ENCODE measurements at regions not wholly inside any gene's neighbourhood (a gene's known extent, or its start where the extent isn't known, plus 50 kb on each side); places are given as distances from the start of the nearest gene placed in this dataset.

- Histone ChIP-seq H3K27me3 (ENCODE audit: insufficient read depth, low read length) (no peaks in the 10 kb centered on the region), H3K36me3 (ENCODE audit: insufficient read depth, low read length) (no peaks in the 10 kb centered on the region), H3K4me2 (ENCODE audit: low read length) (no peak overlapping the region), H2AFZ (ENCODE audit: low read length) (no peak overlapping the region), H3K79me2 (ENCODE audit: insufficient read depth, low read length) (no peaks in the 10 kb centered on the region), H4K20me1 (ENCODE audit: insufficient read depth, low read length) (no peaks in the 10 kb centered on the region), H3F3A (ENCODE audit: insufficient read depth, low read length) (no peaks in the 10 kb centered on the region), H3K9ac (ENCODE audit: low read length) (no peak overlapping the region), H3K9me3 (ENCODE audit: low read length) (no peaks in the 10 kb centered on the region), H3K4me3 (ENCODE audit: low read depth, low read length, poor library complexity, severe bottlenecking) (no peak overlapping the region), H3K9me2 (ENCODE audit: low read depth, low read length) (no peaks in the 10 kb centered on the region), H3K27ac (ENCODE audit: low read depth, low read length, poor library complexity, severe bottlenecking) (no peak overlapping the region), H3K4me1 (ENCODE audit: insufficient read depth, low read length, severe bottlenecking) (peaks cover 11% of the 10 kb centered on the region)
- TF ChIP-seq CTCF (IDR thresholded peaks at IDR 0.05; ENCODE audit: low read length) = no peak
- no peak for TF ChIP-seq EZH2 (IDR thresholded peaks at IDR 0.05; ENCODE audit: borderline replicate concordance, low read length)
Measured at GRCh38 chr2:47295981-47296635, 73.0 kb upstream of the EPCAM start.

DNA sequence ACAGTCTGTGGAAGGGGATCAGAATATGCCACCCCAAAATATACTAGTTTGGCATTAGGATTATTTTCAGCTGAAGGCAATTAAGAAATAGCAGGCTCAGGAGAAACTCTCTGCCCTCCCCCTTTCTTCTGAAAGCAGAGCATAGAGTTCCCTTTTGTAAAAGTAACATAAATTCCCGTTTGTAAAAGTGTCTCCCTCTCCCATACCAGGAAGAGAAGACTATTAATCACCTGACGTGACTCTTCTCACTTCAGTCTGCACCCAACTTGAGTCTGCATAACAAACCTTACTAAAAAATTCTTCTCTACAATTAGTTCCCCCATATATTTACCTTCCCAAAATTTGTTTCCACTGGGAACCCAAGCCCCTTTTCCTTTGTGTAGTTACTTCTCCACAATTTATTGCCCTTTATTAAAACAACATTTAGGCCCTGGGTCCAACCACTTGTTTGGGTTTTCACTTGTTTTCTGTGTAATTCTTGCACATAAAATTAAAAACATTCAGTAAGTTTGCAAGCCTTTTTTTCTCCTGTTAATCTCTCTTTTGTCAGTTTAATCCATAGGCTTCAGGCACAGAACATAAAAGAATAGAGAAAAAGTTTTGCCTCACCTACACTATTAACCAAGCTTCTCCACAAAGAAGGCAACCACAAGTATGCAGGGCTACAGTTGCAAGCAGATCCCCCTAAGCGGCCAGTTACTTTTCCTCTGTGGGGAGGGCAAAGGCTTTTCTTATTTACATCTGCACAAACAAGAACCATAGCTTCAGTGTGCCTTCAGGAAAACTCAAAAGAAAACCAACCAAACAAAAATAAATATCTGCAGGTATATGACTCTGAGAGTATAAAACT is 73.8 kb upstream of the EPCAM start:
- no peaks in the 10 kb centered on the region for H3K36me3 ChIP-seq (ENCODE audit: insufficient read depth, low read length)
- no peaks in the 10 kb centered on the region for H4K20me1 ChIP-seq (ENCODE audit: insufficient read depth, low read length)
- no peak overlapping the region for H3K9ac ChIP-seq (ENCODE audit: low read length)
- no peak overlapping the region for H2AFZ ChIP-seq (ENCODE audit: low read length)
- H3F3A ChIP-seq (ENCODE audit: insufficient read depth, low read length) = no peaks in the 10 kb centered on the region
- H3K4me2 ChIP-seq (ENCODE audit: low read length) = no peak overlapping the region
- no peaks in the 10 kb centered on the region for H3K9me2 ChIP-seq (ENCODE audit: low read depth, low read length)
- H3K4me1 ChIP-seq (ENCODE audit: insufficient read depth, low read length, severe bottlenecking) = peaks cover 4% of the 10 kb centered on the region
- H3K4me3 ChIP-seq (ENCODE audit: low read depth, low read length, poor library complexity, severe bottlenecking) = no peak overlapping the region
- no peak overlapping the region for H3K27ac ChIP-seq (ENCODE audit: low read depth, low read length, poor library complexity, severe bottlenecking)
- no peaks in the 10 kb centered on the region for H3K79me2 ChIP-seq (ENCODE audit: insufficient read depth, low read length)
- no peaks in the 10 kb centered on the region for H3K27me3 ChIP-seq (ENCODE audit: insufficient read depth, low read length)
- TF ChIP-seq EZH2 (IDR thresholded peaks at IDR 0.05; ENCODE audit: borderline replicate concordance, low read length) = no peak
- no peak for TF ChIP-seq CTCF (IDR thresholded peaks at IDR 0.05; ENCODE audit: low read length)
- no peaks in the 10 kb centered on the region for H3K9me3 ChIP-seq (ENCODE audit: low read length)

GRCh38 chr2:47293976-47294375 is 75.1 kb upstream of the EPCAM start:
- H3K4me2 ChIP-seq (ENCODE audit: low read length) = no peak overlapping the region
- H3K9me3 ChIP-seq (ENCODE audit: low read length) = no peaks in the 10 kb centered on the region
- no peaks in the 10 kb centered on the region for H3K27me3 ChIP-seq (ENCODE audit: insufficient read depth, low read length)
- no peaks in the 10 kb centered on the region for H3K4me1 ChIP-seq (ENCODE audit: insufficient read depth, low read length, severe bottlenecking)
- H3K27ac ChIP-seq (ENCODE audit: low read depth, low read length, poor library complexity, severe bottlenecking) = no peak overlapping the region
- TF ChIP-seq CTCF (IDR thresholded peaks at IDR 0.05; ENCODE audit: low read length) (no peak), EZH2 (IDR thresholded peaks at IDR 0.05; ENCODE audit: borderline replicate concordance, low read length) (no peak)
- no peaks in the 10 kb centered on the region for H3K36me3 ChIP-seq (ENCODE audit: insufficient read depth, low read length)
- H3K9ac ChIP-seq (ENCODE audit: low read length) = no peak overlapping the region
- no peak overlapping the region for H2AFZ ChIP-seq (ENCODE audit: low read length)
- H4K20me1 ChIP-seq (ENCODE audit: insufficient read depth, low read length) = no peaks in the 10 kb centered on the region
- no peaks in the 10 kb centered on the region for H3K9me2 ChIP-seq (ENCODE audit: low read depth, low read length)
- H3F3A ChIP-seq (ENCODE audit: insufficient read depth, low read length) = no peaks in the 10 kb centered on the region
- no peaks in the 10 kb centered on the region for H3K79me2 ChIP-seq (ENCODE audit: insufficient read depth, low read length)
- no peak overlapping the region for H3K4me3 ChIP-seq (ENCODE audit: low read depth, low read length, poor library complexity, severe bottlenecking)
